ACC112 (cell line): ENCODE measurements at regions not wholly inside any gene's neighbourhood (a gene's known extent, or its start where the extent isn't known, plus 50 kb on each side); places are given as distances from the start of the nearest gene placed in this dataset.

Experiments
- H2AFZ ChIP-seq: fragments of 200-600 bp; sonication (generic); one replicate; pipeline ENCODE4 v1.6.0; 2017; ENCODE audit warnings: antibody characterized with exemption, low read length; ENCODE audit not compliant: unreplicated experiment
- H3K27ac ChIP-seq: fragments of 200-600 bp; sonication (generic); 2 replicates; pipeline ENCODE4 v1.5.1; 2014; ENCODE audit warnings: low read depth, mild to moderate bottlenecking, antibody characterized with exemption, low read length, moderate library complexity
- H3K27me3 ChIP-seq: fragments of 200-600 bp; sonication (generic); 2 replicates; pipeline ENCODE4 v1.6.1; 2014; ENCODE audit warnings: mild to moderate bottlenecking, antibody characterized with exemption, low read length, moderate library complexity, mixed read lengths; ENCODE audit not compliant: insufficient read depth
- H3K36me3 ChIP-seq: fragments of 200-600 bp; sonication (generic); 2 replicates; pipeline ENCODE4 v1.6.1; 2016; ENCODE audit warnings: mild to moderate bottlenecking, antibody characterized with exemption, low read length, moderate library complexity, mixed read lengths; ENCODE audit not compliant: insufficient read depth
- H3K4me1 ChIP-seq: fragments of 200-600 bp; sonication (generic); one replicate; pipeline ENCODE4 v1.6.1; 2016; ENCODE audit warnings: low read length, mixed read lengths; ENCODE audit not compliant: insufficient read depth, unreplicated experiment, control insufficient read depth
- H3K4me3 ChIP-seq: fragments of 200-600 bp; sonication (generic); 2 replicates; pipeline ENCODE4 v1.5.1; 2014; ENCODE audit warnings: mild to moderate bottlenecking, low read depth, low read length
- H3K79me2 ChIP-seq: fragments of 200-600 bp; sonication (generic); one replicate; pipeline ENCODE4 v1.6.0; 2016; ENCODE audit warnings: low read length; ENCODE audit not compliant: control insufficient read depth, unreplicated experiment, insufficient read depth

DNA sequence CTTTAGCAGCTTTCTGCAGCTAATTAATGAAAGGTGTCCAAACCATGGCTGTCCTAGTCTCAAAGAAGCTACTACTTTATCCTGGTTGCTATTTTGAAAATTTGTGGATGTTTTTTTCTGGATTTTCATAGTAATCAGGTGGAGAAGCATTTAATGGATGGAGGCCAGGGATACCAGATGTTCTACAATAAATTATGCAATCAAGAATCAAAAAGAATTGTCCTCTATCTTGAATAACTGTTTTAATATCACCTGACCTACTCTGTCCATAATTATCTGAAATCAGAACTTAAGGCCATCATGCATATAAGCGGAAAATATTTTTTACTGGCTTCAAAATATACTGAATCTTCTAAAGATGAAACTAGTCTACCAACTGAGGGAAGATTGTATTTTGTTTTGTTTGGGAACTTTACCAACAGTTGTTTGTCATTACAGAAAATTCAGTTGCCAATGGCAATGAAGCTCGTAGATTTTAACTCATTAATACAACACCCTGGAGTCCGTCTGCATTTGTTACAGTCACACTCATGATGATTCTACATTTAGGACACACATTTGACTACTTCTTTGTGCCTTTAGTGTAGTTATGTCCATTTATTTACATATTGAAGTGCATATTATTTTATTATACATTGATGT is 762.3 kb upstream of the GRM7 start:
- no peak overlapping the region for H3K27ac ChIP-seq
- H3K4me1 ChIP-seq, result no peaks in the 10 kb centered on the region
- H3K79me2 ChIP-seq, result no peaks in the 10 kb centered on the region
- no peaks in the 10 kb centered on the region for H3K36me3 ChIP-seq
- no peaks in the 10 kb centered on the region for H3K27me3 ChIP-seq
- H3K4me3 ChIP-seq, result no peak overlapping the region
- no peak overlapping the region for H2AFZ ChIP-seq

DNA sequence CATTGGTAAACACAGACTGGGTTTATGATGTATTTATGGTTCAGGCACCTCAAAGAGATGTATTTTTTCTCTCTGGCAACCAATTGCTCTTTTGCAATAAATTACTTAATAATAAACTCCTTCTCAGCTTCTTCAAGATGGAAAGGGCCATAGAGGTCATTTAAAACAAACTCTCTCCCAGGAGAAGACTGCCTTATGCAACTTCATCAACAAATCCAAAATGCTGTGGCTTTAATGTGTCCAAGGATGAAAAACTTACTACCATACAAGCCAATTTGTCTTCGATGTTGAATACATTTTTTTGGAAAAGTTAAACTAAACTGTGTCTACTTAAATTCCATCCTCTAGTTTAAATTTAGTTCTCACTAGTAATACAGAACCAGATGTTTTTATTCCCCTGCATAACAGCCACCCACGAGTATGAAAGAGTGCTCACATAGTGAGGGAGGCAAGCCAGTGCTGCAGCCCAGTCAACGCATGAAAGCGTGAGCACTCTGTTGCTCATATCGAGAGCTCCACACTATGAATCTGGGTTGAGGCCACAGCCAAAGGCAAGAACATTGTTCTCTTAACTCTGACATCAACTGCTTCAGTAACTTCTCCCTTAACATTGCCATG is 761.3 kb upstream of the GRM7 start:
- Histone ChIP-seq H3K27ac (no peak overlapping the region), H3K27me3 (no peaks in the 10 kb centered on the region), H3K4me3 (no peak overlapping the region), H3K36me3 (no peaks in the 10 kb centered on the region), H3K79me2 (no peaks in the 10 kb centered on the region), H3K4me1 (no peaks in the 10 kb centered on the region), H2AFZ (no peak overlapping the region)

GRCh38 chr3:6105187-6105586 is 755.7 kb upstream of the GRM7 start:
- no peaks in the 10 kb centered on the region for H3K27me3 ChIP-seq
- no peaks in the 10 kb centered on the region for H3K4me1 ChIP-seq
- no peaks in the 10 kb centered on the region for H3K36me3 ChIP-seq
- H3K27ac ChIP-seq, result no peak overlapping the region
- no peaks in the 10 kb centered on the region for H3K79me2 ChIP-seq
- no peak overlapping the region for H2AFZ ChIP-seq
- H3K4me3 ChIP-seq, result no peak overlapping the region

GRCh38 chr3:6108957-6109356 is 752.0 kb upstream of the GRM7 start:
- Histone ChIP-seq H3K4me3 (no peak overlapping the region), H2AFZ (no peak overlapping the region), H3K4me1 (no peaks in the 10 kb centered on the region), H3K36me3 (no peaks in the 10 kb centered on the region), H3K27me3 (no peaks in the 10 kb centered on the region), H3K79me2 (no peaks in the 10 kb centered on the region), H3K27ac (no peak overlapping the region)

GRCh38 chr3:6110451-6110850 is 750.5 kb upstream of the GRM7 start:
- Histone ChIP-seq H3K36me3 (no peaks in the 10 kb centered on the region), H3K4me3 (no peak overlapping the region), H3K79me2 (no peaks in the 10 kb centered on the region), H3K4me1 (no peaks in the 10 kb centered on the region), H3K27ac (no peak overlapping the region), H2AFZ (no peak overlapping the region), H3K27me3 (no peaks in the 10 kb centered on the region)

- Histone ChIP-seq H3K4me3 (no peak overlapping the region), H3K27ac (no peak overlapping the region), H3K79me2 (no peaks in the 10 kb centered on the region), H3K4me1 (no peaks in the 10 kb centered on the region), H3K36me3 (no peaks in the 10 kb centered on the region), H3K27me3 (no peaks in the 10 kb centered on the region), H2AFZ (no peak overlapping the region)
These were observed 748.4 kb upstream of the GRM7 start for GRCh38 chr3:6112546-6112945.

DNA sequence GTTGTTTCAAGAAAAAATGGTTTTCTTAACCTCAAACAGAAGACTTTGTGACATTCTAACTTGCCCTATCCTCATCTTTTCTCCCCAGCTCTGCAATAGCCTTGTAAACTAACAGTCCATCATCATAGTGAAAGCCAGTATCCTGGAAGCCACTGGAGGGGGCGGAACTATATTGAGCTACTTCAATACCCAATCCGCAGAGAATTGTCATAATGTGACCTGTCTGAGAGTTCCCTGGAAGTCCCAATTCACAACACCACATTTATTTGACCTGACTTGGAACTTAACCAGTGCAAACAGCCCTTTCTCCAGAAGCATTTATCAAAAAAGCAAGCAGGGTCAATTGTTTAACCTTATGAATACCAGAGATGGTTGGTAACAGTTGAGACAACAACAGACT is 747.6 kb upstream of the GRM7 start:
- H3K36me3 ChIP-seq, result no peaks in the 10 kb centered on the region
- H3K4me3 ChIP-seq, result no peak overlapping the region
- no peaks in the 10 kb centered on the region for H3K4me1 ChIP-seq

DNA sequence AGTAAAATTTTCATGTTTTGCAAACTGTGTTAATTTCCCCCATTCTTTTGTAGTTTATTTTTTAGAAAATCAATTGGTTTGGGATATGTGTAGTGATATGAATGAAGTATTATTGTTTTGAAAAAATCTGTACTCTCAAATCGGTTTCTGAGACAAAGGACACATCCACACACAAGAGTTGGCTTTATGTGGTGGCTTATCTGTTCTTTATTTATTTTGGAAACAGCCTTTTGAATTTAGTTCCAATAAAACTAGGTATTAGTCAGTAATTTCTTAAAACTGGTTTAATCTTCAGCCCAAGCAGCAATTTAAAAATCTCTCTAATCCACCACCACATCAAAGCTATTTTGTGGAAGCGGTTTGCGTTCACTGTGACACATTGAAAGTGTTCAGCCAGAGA is 741.5 kb upstream of the GRM7 start:
- no peak overlapping the region for H3K4me3 ChIP-seq
- no peaks in the 10 kb centered on the region for H3K27me3 ChIP-seq
- H3K4me1 ChIP-seq, result no peaks in the 10 kb centered on the region
- H3K27ac ChIP-seq, result no peak overlapping the region
- H3K36me3 ChIP-seq, result no peaks in the 10 kb centered on the region
- H3K79me2 ChIP-seq, result no peaks in the 10 kb centered on the region
- H2AFZ ChIP-seq, result no peak overlapping the region

More for the DNA sequence above, 747.6 kb upstream of the GRM7 start:
- H3K79me2 ChIP-seq, result no peaks in the 10 kb centered on the region
- H3K27ac ChIP-seq, result no peak overlapping the region
- H2AFZ ChIP-seq, result no peak overlapping the region
- no peaks in the 10 kb centered on the region for H3K27me3 ChIP-seq

- no peak overlapping the region for H3K27ac ChIP-seq
- H3K4me1 ChIP-seq, result no peaks in the 10 kb centered on the region
- no peak overlapping the region for H2AFZ ChIP-seq
- no peaks in the 10 kb centered on the region for H3K79me2 ChIP-seq
- H3K27me3 ChIP-seq, result no peaks in the 10 kb centered on the region
- H3K36me3 ChIP-seq, result no peaks in the 10 kb centered on the region
- no peak overlapping the region for H3K4me3 ChIP-seq
These were observed 740.1 kb upstream of the GRM7 start for GRCh38 chr3:6120786-6121185.

DNA sequence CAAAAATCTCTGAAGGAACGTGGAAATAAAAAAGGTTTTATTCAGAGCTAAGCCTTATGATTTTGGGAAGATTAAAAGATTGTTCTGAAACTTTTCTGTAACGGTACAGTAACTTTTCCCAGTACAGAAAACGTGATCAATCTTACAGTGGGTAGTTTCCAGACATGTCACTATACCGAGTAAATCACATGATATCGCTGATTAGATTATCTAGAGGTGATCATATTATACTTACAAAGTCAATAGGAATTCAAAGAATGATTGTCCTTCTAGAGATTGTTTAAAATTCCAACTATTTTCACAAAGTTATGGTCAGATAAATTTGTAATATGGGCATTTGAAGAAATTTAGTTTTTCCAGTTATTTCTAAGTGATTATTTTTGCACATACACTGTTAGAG is 736.0 kb upstream of the GRM7 start:
- Histone ChIP-seq H3K27ac (no peak overlapping the region), H3K79me2 (no peaks in the 10 kb centered on the region), H3K27me3 (no peaks in the 10 kb centered on the region), H3K4me3 (no peak overlapping the region), H3K4me1 (no peaks in the 10 kb centered on the region), H2AFZ (no peak overlapping the region), H3K36me3 (no peaks in the 10 kb centered on the region)

- Histone ChIP-seq H3K4me1 (no peaks in the 10 kb centered on the region), H3K79me2 (no peaks in the 10 kb centered on the region), H3K36me3 (no peaks in the 10 kb centered on the region), H3K27ac (no peak overlapping the region), H3K4me3 (no peak overlapping the region), H2AFZ (no peak overlapping the region), H3K27me3 (no peaks in the 10 kb centered on the region)
These were observed 735.4 kb upstream of the GRM7 start for GRCh38 chr3:6125520-6125919.
